T-helper 2 cell (primary cell): ENCODE measurements at regions not wholly inside any gene's neighbourhood (a gene's known extent, or its start where the extent isn't known, plus 50 kb on each side); places are given as distances from the start of the nearest gene placed in this dataset.
"Not testable (repeated sequence)": the region's sequence is repeated elsewhere in the genome, so short reads cannot be mapped to it uniquely, and the experiment has no call there.

Experiments
- DNase-seq, 5 experiments: peaks; one replicate each; pipeline versions ENCODE4 v3.0.0 to v3.0.0-alpha.2; 2012 to 2022

DNA sequence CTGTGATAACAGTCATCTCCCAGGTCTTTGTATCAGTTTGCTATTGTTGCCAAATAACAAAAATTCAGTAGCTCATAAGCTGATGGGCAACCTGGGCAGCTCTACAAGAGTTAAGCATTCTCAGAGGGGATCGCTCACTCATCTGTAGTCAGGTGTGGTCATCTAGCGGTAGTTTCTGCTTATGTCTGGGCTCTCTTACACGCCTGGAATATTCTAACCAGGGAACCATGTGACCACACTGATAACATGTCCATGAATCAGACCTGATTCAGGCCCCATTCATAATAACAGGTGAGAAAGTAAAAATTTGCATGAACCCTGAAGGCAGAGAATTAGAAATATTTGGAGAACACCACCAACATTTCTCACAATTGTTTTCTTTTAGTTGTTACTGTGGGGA, 576.1 kb downstream of the SLCO4C1 start:
- no peak for DNase-seq

DNA sequence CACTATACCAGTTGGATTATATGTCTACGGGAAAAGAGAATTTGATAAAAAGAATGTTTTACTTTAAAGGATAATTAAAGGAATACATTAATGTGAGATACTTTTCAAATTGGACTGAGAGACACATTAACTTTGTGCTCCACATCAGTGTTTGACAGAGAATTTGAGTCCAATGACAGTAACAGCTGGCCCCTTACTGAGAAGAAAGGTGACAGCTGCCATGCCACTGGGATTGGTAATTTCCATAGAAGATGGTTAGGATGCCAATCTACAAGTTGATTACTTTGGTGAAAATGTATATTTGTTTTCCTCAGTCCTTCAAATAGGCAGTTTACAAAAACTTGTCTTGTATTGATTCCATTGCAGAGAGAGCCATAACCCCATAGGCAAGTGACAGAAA, 578.4 kb downstream of the SLCO4C1 start:
- no peak for DNase-seq

DNA sequence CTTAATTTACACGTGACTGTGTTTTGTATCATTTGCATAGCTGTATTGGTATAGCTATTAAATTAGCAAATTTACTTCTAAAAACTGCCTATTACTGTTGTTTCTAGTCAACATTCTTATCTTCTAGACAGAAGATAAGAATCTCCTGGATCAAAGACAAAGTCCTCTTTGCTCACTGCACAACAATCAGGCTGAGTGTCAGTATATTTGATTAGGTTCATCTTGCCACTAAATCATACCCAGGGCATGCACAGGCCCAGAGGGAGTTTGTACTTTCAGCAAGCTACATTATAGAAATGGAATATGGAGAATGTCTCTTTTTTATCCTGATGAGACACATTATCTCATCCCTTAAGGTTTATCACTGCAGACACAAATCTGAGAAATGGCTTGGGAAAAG, 579.1 kb downstream of the SLCO4C1 start:
- no peak for DNase-seq

DNA sequence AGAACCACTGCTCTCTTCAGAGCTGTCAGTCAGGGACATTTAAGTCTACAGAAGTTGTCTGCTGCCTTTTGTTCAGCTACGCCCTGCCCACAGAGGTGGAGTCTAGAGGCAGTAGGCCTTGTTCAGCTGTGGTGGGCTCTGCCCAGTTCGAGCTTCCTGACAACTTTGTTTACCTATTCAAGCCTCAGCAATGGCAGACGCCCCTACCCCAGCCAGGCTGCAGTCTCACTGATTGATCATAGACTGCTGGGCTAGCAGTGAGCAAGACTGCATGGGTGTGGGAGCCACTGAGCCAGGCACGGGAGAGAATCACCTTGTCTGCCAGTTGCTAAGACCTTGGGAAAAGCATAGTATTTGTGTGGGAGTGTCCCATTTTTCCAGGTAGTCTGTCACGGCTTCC, 580.3 kb downstream of the SLCO4C1 start:
- DNase-seq, result not testable (repeated sequence)

DNA sequence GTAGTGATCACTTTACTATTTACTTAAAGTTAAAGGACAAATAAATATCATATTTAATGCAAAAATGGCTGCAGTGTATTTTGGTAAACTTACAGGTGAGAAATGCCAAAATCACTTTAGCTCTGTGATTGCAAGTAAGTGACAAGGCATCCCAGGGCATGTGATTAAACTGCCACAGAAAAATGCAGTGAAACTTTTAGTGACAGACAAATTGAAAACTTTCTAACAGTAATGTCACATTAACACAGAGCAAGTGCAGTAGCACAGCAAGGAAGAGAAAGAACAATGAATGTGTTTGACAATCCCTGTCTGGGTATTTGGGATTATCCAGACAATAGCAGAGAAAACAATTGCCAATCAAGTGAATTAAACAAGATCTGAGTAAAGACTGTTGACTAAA, 606.8 kb downstream of the SLCO4C1 start:
- DNase-seq, result no peak

DNA sequence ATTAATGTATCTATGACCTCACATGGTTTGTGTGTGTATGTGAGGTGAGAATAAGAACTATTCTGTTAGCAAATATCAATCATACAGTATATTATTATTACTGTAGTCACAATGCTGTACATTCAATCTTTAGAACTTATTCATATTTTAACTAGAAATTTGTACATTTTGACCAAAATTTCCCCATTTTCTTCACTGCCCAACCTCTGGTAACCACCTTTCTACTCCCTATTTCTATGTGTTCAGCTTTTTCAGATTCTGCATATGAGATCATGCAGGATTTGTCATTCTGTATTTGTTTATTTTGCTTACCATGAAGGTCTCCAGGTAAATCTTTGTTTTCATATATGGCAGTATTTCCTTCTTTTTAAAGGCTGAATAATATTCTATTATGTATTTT, 607.9 kb downstream of the SLCO4C1 start:
- no peak for DNase-seq

DNA sequence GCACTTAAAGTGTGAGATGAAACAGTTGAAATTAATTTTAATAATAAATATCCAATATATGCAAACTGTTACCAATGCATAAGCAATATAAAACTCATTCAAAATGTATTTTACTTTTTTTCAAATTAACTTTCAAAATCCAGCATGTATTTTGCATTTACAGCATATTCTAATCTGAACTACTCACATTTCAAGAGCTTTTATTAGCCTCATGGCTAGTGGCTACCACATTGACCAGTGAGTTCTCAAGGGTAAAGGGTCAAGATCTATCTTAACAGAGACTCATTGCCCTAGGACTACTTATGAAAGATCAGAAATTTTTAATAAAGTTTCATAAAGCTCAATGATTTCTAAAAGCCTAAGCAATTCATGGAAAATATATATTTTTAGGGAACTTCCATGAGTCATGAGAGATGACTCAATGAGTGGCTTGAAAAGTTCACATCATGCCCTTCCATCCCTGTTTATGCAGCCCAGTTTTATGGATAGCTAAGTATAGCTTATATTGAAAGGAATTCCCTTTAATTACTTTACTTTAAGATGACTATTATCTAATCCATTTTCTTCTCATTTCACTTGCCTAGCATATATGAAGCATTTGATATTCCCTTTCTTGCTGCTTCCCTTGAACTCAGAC, 608.6 kb downstream of the SLCO4C1 start:
- no peak for DNase-seq

DNA sequence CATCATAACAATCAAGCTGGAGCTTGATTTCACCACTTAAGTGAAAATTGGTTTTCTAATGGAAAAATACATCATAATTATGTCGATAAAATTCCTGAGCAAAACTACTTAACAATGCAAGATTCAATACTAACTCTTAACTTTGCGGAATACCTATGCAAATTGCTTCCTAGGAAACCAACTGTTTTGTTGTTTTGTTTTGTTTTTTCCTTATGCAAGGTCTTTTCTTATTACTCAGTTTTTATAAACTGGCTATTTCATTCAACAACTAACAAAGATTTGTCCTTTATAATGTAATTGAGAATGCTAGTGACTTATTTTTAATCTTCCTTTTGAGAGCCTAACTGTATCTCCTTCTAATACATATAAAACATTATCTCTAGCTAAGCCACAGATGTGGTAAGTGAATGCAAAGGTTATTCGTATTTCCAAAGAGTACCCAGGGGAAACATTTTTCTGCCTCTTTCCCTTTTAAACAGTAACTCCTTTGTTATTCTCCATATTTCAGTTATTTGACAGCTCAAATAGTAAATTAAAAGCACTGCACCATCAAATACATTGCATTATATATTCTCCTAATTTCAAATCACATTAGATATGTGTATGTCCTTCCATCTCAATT, 609.4 kb downstream of the SLCO4C1 start:
- DNase-seq, result no peak

DNA sequence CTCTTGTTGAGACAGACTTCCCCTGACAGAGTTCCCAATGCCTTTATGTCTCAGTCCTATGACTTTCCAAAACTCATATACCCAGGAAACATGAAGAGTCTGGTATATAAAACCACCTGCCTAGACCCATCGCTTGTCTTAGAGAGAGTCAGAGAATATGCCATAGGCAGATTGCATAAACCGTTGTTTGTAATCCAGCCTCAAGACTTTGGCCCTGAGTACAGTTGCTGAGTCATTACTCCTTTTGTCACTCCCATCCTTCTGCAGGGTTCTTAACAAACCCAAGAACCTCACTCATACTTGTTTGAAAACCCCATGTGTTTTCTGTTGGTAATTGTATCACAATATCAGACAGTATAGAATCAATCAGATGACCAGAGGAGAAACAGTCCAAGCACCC, 616.3 kb downstream of the SLCO4C1 start:
- no peak for DNase-seq

DNA sequence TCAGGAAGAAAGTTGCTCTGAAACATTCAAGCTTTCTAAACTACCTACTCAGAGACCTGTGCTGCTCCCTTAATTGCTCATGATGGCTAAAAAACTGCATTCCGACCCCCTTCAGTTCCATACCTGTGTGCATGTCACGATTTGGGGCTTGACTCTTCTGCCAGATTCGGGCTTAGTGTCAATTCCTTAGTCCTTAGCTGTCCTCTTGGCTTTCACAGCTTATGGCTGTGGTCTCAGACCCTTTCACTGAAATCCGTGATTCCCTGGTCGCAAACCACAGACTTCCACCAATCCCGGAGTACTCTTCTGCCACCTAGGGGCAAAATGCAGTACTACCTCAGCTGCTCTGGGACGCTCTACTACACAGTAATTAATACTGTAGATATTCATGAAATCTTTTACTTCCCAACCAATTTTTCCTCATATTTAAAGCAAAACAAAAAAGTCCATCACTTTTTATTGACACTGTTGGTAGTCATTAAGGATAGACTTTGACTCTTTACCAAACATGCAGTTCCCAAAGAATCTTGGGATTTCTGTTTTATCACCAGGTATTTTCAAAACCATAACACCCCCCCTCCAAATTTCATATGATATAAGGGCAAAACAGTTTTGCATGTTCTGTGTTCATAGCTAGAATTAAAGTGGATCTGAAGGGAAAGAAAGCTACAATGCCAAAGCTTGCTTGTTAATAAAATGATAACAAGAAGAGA, 617.4 kb downstream of the SLCO4C1 start:
- DNase-seq, result peak in 3 of 5 experiments; percentile 3 to 23 (median 7)

DNA sequence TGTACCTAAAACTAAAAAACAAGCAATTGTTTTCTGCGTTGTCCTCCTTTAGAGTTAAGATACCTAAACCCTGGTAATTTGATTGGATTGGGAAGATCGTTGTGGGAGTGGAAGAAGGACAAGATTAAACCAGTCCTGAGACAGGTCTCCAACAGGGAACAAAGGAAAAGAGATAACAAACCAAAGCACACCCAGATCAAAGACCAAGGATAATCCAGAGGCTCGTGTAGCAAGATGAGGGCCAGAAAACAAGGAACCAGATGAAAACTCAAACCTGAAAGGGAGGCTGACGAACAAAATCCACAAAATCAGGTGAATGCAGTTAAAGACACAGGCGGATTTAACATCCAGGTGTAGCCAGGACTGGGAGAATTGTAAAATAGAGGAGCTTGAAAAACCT, 618.1 kb downstream of the SLCO4C1 start:
- no peak for DNase-seq

DNA sequence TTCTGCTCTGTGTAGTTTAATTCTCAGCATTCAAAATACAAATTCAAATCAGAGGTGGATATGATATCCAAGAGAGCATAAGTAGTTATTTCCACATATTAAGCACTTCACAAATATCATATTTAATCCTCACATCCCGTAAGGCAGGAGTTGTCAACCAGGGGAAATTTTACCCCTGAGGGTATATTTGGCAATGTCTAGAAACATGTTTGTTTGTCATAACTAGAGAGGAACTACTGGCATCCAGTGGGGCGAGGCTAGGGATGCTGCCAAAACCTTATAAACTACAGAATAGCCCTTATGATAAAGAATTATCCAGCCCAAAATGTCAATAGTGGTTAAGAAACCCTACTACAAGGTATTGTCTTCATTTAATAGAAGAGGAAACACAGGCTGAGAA, 619.4 kb downstream of the SLCO4C1 start:
- no peak for DNase-seq

DNA sequence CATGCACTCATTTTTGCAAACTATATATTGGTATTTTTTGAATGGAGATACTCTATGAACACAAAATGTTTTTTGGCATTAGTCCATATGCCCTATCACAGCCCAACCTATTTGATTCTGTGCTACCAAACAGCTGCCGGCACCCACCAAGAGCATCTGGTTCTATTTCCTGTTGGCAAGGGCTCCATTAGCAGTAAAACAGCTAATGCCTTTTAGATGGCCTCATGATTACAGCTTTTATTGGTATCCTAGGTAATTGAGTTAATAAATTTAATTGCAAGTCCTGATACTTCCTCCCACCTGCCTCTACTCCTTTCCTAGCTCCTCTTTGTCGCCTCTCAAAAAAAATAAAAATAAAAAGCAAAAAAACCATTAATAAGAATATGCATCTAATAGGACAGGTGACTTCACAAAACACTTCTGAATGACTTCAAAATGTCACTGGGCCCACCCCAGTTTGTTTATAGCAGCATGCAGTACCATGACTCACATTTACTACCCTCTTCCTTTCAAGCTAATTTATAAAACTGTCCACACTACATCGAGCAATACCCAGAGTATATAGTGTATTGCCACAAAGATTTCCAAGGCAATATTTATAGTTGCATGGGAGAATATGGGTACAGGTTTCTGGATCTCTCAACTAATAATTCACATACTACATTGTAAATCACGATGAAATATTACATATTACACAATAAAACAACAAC, 620.4 kb downstream of the SLCO4C1 start:
- no peak for DNase-seq

DNA sequence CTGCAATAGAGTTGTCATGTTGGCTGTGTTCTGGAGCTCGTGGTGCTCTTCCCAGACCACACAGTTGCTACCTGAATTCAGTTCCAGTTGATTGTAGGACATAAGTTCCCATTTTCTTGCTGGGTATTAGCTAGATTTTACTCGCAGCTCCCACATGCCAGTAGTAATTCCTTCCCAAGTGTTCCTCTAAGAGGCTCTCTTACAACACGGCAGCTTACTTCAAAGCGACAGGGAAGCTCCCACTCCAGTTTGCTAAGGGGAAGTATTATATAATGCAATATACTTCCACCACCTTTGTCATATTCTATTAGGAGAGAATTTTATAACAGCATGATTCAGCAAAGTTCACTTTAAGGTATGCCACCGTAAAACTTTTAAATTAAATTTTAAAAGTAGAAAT, 623.0 kb downstream of the SLCO4C1 start:
- no peak for DNase-seq

DNA sequence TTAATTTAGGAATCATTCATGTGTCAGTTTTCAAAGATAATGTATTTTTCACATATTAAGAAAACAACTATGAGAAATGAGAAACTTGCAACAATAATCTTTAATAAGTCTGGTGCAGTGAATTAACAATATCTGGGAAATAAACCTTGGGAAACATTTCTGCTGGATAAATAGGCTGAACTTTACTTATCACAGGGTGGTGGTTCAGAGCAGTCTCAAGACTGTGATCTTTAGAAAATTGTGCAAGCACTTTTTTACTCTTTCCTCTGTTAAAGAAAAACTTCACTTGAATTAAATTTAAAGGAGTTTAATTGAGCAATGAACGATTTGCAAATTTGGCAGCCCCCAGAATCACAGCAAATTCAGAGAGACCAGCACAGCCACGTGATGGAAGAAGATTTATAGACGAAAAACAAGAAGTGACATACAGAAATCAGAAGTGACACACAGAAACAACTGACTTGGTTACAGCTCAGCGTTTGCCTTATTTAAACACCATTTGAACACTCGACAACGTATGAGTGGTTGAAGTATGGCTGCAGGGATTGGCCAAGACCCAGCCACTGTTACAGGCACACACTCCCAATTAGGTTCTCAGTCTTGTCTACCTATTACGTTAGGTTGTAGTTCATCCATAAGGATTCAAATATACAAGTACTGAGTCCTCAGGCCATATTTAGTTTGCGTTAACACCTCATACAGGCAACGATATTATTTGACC, 631.9 kb downstream of the SLCO4C1 start:
- DNase-seq, result no peak

DNA sequence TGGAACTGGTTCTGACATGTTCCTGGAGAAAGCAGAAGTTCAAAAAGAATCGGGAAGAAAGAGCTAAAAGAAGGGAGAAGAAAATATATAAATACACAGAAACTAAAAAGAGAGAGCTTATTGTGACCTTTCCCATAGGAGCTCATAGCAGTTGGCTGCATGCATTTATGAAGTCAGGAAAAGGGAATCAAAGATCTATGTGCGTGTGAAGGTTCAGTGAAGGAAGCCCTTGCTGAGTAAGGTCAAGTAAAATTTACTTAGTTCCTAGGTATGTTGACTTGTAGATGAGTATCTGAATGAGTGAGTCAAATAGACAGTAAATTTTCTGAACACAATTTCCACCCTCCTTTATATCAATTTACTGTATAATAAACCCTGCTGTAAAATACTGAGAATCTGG, 632.5 kb downstream of the SLCO4C1 start:
- DNase-seq, result no peak

DNA sequence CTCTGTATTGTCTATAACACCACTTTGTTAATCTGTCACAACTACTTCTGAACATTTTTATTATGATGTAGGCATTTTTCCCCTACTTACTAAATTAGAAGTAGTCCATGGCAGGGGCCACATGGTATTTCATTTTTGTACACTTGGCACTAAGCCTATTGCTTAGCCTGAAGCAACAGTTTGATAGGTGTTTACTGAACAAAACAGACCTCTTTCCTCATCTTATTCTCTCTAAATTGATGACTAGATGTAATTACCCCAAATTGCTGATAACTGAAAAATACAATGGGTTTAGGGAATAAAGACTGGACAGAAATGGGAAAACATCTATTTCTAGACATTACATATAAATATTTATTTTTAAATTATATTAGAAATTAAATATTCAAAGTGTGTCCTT, 633.8 kb downstream of the SLCO4C1 start:
- DNase-seq, result no peak

DNA sequence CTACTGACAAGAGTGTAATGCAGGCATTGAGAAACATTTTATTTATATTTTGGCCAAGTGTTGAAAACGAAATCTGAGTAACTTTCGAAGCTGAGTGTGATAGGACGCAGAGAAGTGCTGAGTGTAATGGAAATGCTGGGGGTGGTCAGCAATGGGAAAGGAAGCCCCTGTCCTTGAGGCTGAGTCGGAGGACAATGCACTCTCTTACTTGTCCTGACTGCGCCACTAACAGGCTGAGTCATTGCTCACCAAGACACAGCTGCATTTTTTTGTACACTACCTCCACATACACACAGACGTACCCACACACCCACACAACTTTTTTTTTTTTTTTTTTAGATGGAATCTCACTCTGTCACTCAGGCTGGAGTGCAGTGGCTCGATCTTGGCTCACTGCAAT, 637.7 kb downstream of the SLCO4C1 start:
- no peak for DNase-seq

DNA sequence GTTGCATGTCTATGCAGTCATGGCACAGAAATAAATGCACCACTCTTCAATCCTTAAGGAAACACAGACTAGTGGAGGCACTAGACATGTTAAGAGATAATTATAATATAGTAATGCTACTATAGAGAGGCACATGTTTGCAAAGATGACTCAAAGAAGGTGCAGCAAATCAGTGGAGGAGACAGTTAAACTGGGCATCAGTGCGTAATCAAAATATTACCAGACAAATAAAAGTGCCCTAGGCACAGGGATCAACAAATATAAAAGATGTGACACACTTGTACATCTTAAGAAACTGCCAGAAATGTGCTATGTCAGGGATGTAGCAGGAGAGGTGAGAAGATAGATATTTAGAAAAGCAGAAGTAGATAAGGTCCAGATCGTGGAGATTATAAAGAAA, 642.1 kb downstream of the SLCO4C1 start:
- no peak for DNase-seq

DNA sequence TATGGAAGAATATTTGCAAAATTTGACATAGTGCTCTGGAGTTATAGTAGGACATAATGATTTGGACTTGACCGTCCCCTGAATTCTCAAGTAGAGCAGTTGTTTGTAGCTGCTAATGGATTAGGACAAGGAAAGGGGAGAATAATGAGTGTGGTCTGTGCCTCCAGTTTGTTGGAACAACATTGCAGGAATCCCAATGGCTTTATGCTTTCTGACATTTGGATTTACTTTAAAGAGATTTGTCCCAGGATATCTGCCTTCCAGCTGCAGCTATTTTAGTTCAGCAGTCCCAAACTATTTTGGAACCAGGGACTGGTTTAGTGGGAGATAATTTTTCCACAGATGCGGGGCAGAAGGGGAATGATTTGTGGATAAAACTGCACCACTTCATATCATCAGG, 648.2 kb downstream of the SLCO4C1 start:
- no peak for DNase-seq

DNA sequence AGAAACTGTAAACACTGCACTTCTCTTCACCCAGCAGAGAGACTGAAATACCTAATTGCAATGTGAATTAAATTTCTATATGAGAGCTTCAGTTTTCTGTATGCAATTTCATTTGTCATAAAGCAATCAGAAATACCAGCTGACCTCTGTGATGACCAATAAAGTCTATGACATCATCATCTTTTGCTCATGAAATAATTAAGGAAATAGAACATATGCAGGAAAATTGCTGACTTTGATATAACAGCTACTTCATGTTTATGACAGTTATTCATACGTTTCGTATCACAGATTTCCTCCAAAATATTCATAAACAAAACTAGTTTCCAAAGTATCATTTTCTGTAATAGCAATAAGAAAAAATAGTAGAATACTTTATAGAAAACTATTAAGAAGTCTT, 652.3 kb downstream of the SLCO4C1 start:
- DNase-seq, result no peak

DNA sequence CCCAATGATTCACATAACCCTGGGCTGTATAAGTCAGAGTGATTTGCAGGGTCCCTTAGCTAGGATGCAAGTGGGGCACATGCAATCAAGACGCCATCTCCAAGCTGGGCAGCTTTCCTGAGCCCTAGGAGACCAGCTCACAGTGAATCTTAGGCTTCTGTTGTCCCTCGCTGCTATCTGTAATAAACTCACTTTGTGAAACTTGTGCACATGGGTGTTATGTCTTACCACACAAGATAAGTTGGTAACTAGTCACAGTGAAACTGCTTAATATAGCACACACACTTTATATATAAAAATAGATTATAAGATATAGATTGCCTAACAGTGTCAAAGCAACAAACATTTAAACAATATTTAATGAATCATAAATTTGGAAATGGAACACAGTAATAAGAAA, 658.5 kb downstream of the SLCO4C1 start:
- no peak for DNase-seq

DNA sequence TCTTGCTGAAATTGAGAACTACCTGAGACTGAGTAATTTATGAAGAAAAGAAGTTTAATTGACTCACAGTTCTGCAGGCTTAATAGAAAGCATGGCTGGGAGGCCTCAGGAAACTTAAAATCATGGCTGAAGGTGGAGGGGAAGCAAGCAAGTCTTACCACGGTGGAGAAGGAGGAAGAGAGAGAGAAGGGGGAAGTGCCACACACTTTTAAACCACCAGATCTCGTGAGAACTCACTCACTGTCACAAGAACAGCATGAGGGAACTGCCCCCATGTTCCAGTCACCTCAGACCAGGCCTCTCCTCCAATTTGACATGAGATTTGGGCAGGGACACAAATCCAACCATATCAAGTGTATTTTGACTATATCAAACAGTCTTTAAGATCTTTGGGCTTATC, 668.3 kb downstream of the SLCO4C1 start:
- peak in 1 of 5 experiments; percentile 2 for DNase-seq
